RWPE1 (cell line): ENCODE measurements at regions not wholly inside any gene's neighbourhood (a gene's known extent, or its start where the extent isn't known, plus 50 kb on each side); places are given as distances from the start of the nearest gene placed in this dataset.

Experiments used
- CTCF ChIA-PET: fragments of 350-600 bp; sonication (Branson Sonifier 250); formaldehyde crosslinking; extraction: SDS; loops from one replicate; lab custom pipeline; 2021; lab: Yijun Ruan, JAX
- POLR2A ChIA-PET: fragments of 400-600 bp; formaldehyde crosslinking; extraction: SDS; loops from one replicate; lab custom pipeline; 2020; ENCODE audit warnings: antibody characterized with exemption; ENCODE audit not compliant: low non-redundant PET; lab: Yijun Ruan, JAX
- DNase-seq: peaks from one replicate; pipeline ENCODE4 v3.0.0; 2012; ENCODE audit warnings: low spot score
- H3K27ac ChIP-seq: fragments of 450-650 bp; 2 replicates; pipeline ENCODE4 v1.5.1; 2017
- CTCF ChIP-seq: fragments of 450-650 bp; conservative IDR thresholded peaks from 2 replicates; pipeline ENCODE4 v1.5.1; 2017; ENCODE audit warnings: low read depth, mild to moderate bottlenecking

GRCh38 chr3:110236976-110237610 lies 834.5 kb upstream of the NECTIN3 start:
- ChIA-PET POLR2A (no interaction called here), CTCF (no interaction called here)
- TF ChIP-seq CTCF, result no peak
- DNase-seq, result no peak
- no peak overlapping the region for H3K27ac ChIP-seq

- ChIA-PET POLR2A (no interaction called here), CTCF (no interaction called here)
- no peak for TF ChIP-seq CTCF
- H3K27ac ChIP-seq, result no peak overlapping the region
- DNase-seq, result no peak
Observed at GRCh38 chr3:110243081-110243480, 828.5 kb upstream of the NECTIN3 start.

DNA sequence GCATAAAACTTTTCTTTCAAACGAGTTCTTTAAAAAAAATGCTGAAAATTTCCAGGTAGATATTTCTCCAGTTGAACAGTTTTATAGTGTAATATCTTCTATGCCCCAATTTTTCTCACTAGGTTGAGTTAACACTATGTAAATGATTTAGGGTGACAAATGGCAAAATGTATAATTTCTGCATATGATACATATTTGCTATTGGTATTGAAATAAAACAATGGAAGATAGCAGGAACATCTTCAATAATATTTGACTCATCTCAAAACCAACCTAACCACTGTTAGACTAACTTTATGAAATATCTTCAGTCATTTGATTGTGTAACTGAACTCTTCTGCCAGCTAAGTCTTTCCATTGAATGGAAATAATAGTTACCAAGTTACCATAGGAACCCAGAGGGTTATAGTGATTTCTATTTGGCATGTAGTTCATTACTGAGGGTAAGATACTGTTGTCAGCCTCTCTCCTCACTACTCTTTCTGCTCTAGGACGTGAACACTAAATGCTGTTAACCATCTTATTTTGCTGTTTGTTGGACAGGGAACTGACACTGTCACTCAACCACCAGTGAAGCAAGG lies 824.7 kb upstream of the NECTIN3 start:
- POLR2A ChIA-PET, result no interaction called here
- DNase-seq, result no peak
- CTCF ChIA-PET, result no interaction called here
- H3K27ac ChIP-seq, result no peak overlapping the region
- TF ChIP-seq CTCF, result no peak

- no peak for DNase-seq
- no peak for TF ChIP-seq CTCF
- POLR2A ChIA-PET, result no interaction called here
- no peak overlapping the region for H3K27ac ChIP-seq
- CTCF ChIA-PET, result no interaction called here
Observed at GRCh38 chr3:110248666-110249065, 823.0 kb upstream of the NECTIN3 start.

DNA sequence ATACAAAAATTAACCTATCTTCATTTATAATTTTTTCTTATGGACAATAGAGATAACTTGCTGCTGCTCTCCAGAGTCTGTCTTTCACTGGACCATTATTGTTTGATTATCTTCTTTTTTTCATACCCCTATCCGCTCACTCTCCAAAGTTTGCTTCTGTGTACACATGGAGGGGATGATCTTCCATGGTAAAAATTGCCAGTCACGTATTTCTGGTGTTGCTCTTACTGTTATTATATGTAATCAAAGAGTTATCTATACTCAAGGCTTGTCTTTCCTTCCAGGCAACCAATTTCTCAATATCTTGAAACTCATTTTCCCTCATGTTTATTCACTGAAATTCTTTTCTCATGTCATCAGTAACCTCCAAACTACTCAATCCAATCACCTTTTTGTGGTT lies 817.8 kb upstream of the NECTIN3 start:
- ChIA-PET POLR2A (no interaction called here), CTCF (no interaction called here)
- TF ChIP-seq CTCF, result no peak
- no peak for DNase-seq
- H3K27ac ChIP-seq, result no peak overlapping the region

DNA sequence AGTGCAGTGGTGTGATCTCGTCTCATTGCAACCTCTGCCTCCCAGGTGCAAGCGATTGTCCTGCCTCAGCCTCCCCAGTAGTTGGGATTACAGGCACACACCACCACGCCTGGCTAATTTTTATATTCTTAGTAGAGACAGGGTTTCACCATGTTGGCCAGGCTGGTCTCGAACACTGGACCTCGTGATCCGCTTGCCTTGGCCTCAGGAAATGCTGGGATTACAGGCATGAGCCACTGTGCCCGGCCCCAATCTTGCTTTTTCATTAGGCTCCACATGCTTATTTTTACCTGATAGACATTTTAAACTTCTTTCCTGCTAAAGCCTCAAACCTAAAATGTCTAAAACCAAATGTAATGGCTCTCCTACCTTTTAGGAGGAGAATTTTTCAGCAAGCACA lies 817.0 kb upstream of the NECTIN3 start:
- no peak overlapping the region for H3K27ac ChIP-seq
- ChIA-PET CTCF (no interaction called here), POLR2A (no interaction called here)
- DNase-seq, result no peak
- TF ChIP-seq CTCF, result no peak
